Coronary artery (tissue), 2 donors: ENCODE measurements at regions not wholly inside any gene's neighbourhood (a gene's known extent, or its start where the extent isn't known, plus 50 kb on each side); places are given as distances from the start of the nearest gene placed in this dataset.
A peak's percentile ranks its signal among the peaks of the same experiment; 100 is the strongest.

ENCODE experiments used
- DNase-seq: peaks from one replicate; pipeline ENCODE4 v3.0.0-alpha.2; 2017; ENCODE audit warnings: low spot score
- H3K27ac ChIP-seq, 2 donors: fragments of 200-600 bp; sonication (generic); one replicate each; pipeline ENCODE4 v1.5.1; 2016 to 2019
- H3K4me3 ChIP-seq: fragments of 200-600 bp; sonication (generic); 2 replicates; pipeline ENCODE4 v1.5.1; 2016; ENCODE audit warnings: mild to moderate bottlenecking, moderate library complexity
- CTCF ChIP-seq: fragments of 200-600 bp; sonication (generic); IDR thresholded peaks from one replicate; pipeline ENCODE4 v1.5.1; 2019; ENCODE audit warnings: antibody characterized with exemption

- TF ChIP-seq CTCF = no peak
- peak; percentile 45 for DNase-seq
- H3K27ac ChIP-seq = no peak overlapping the region
- H3K4me3 ChIP-seq = no peak overlapping the region
Measured at GRCh38 chr2:239791526-239792404, 233.4 kb downstream of the NDUFA10 start.

- DNase-seq = peak; percentile 33
- Histone ChIP-seq H3K27ac (no peak overlapping the region), H3K4me3 (no peak overlapping the region)
- no peak for TF ChIP-seq CTCF
Measured at GRCh38 chr2:239790721-239791120, 234.4 kb downstream of the NDUFA10 start.

GRCh38 chr2:239790313-239790712 lies 234.8 kb downstream of the NDUFA10 start:
- DNase-seq = peak; percentile 57
- no peak for TF ChIP-seq CTCF
- H3K4me3 ChIP-seq = no peak overlapping the region

GRCh38 chr2:239789711-239790110 lies 235.4 kb downstream of the NDUFA10 start:
- TF ChIP-seq CTCF = no peak
- no peak overlapping the region for H3K4me3 ChIP-seq
- H3K27ac ChIP-seq = no peak overlapping the region
- peak; percentile 52 for DNase-seq

More at GRCh38 chr2:239790313-239790712, 234.8 kb downstream of the NDUFA10 start:
- no peak overlapping the region for H3K27ac ChIP-seq

- no peak for DNase-seq
- TF ChIP-seq CTCF = no peak
Measured at GRCh38 chr2:239788576-239789098, 236.5 kb downstream of the NDUFA10 start.

GRCh38 chr2:239787538-239788050 lies 237.5 kb downstream of the NDUFA10 start:
- DNase-seq = peak; percentile 35
- no peak overlapping the region for H3K4me3 ChIP-seq
- TF ChIP-seq CTCF = no peak
- no peak overlapping the region for H3K27ac ChIP-seq

More at GRCh38 chr2:239788576-239789098, 236.5 kb downstream of the NDUFA10 start:
- Histone ChIP-seq H3K27ac (no peak overlapping the region), H3K4me3 (no peak overlapping the region)
